ENCODE measurements at regions not wholly inside any gene's neighbourhood (a gene's known extent, or its start where the extent isn't known, plus 50 kb on each side); places are given as distances from the start of the nearest gene placed in this dataset.

- no peak for TF ChIP-seq EZH2 (IDR thresholded peaks at IDR 0.05; ENCODE audit: insufficient read depth, poor library complexity, severe bottlenecking)
- TF ChIP-seq EZH2phosphoT487 (IDR thresholded peaks at IDR 0.05; ENCODE audit: insufficient read depth, low read depth), result no peak
These were observed 1002.7 kb upstream of the PABPC4L start for GRCh38 chr4:135204311-135204710.

Measured in GM23248 (cell line).